AG04449 (cell line): ENCODE measurements at regions not wholly inside any gene's neighbourhood (a gene's known extent, or its start where the extent isn't known, plus 50 kb on each side); places are given as distances from the start of the nearest gene placed in this dataset.

ENCODE experiments used
- CTCF ChIA-PET: fragments of 350-600 bp; formaldehyde crosslinking; extraction: SDS; loops from one replicate; lab custom pipeline; 2021; ENCODE audit warnings: antibody characterized with exemption; lab: Yijun Ruan, JAX
- POLR2A ChIA-PET: fragments of 400-600, 350-600 bp; formaldehyde crosslinking; extraction: SDS; loops from one replicate; lab custom pipeline; 2020; ENCODE audit warnings: antibody characterized with exemption, inconsistent platforms; lab: Yijun Ruan, JAX
- DNase-seq: peaks from one replicate; pipeline ENCODE4 v3.0.0-alpha.2; 2010; ENCODE audit warnings: low read depth, low spot score
- H3K4me3 ChIP-seq: 2 replicates; pipeline ENCODE4 v1.5.1; 2011; ENCODE audit warnings: low read depth, mild to moderate bottlenecking, control low read depth, low read length
- CTCF ChIP-seq: IDR thresholded peaks from one replicate; pipeline ENCODE4 v1.5.1; 2011; ENCODE audit warnings: mild to moderate bottlenecking, moderate library complexity, low read length, control low read depth, inconsistent platforms; ENCODE audit not compliant: insufficient read depth; ENCODE audit errors: missing control alignments

- DNase-seq, result no peak
Observed at GRCh38 chr18:24936691-24937090, 415.3 kb downstream of the ZNF521 start.

GRCh38 chr18:24937639-24938275 lies 414.2 kb downstream of the ZNF521 start:
- DNase-seq, result no peak
- POLR2A ChIA-PET, result no interaction called here
- H3K4me3 ChIP-seq, result no peak overlapping the region
- no peak for TF ChIP-seq CTCF
- CTCF ChIA-PET, result no interaction called here

More at GRCh38 chr18:24936691-24937090, 415.3 kb downstream of the ZNF521 start:
- ChIA-PET POLR2A (no interaction called here), CTCF (no interaction called here)
- TF ChIP-seq CTCF, result no peak
- no peak overlapping the region for H3K4me3 ChIP-seq

GRCh38 chr18:24940416-24940815 lies 411.6 kb downstream of the ZNF521 start:
- CTCF ChIA-PET, result no interaction called here
- H3K4me3 ChIP-seq, result no peak overlapping the region
- DNase-seq, result no peak
- no peak for TF ChIP-seq CTCF
- POLR2A ChIA-PET, result no interaction called here

- TF ChIP-seq CTCF, result no peak
- CTCF ChIA-PET, result no interaction called here
- H3K4me3 ChIP-seq, result no peak overlapping the region
- POLR2A ChIA-PET, result no interaction called here
- DNase-seq, result no peak
Observed at GRCh38 chr18:24941174-24941951, 410.6 kb downstream of the ZNF521 start.

- no peak for TF ChIP-seq CTCF
- DNase-seq, result no peak
- H3K4me3 ChIP-seq, result no peak overlapping the region
- ChIA-PET CTCF (no interaction called here), POLR2A (no interaction called here)
Observed at GRCh38 chr18:24942144-24942543, 409.8 kb downstream of the ZNF521 start.

GRCh38 chr18:24947521-24948305 lies 404.3 kb downstream of the ZNF521 start:
- no peak for TF ChIP-seq CTCF
- H3K4me3 ChIP-seq, result no peak overlapping the region
- POLR2A ChIA-PET, result no interaction called here
- CTCF ChIA-PET, result interaction anchor here (0.7 kb wide), 1 partner anchor 8 kb away, joined by 3 read pairs; no protein-coding TSS in a partner anchor
- DNase-seq, result no peak
